GM12875 (cell line): ENCODE measurements at regions not wholly inside any gene's neighbourhood (a gene's known extent, or its start where the extent isn't known, plus 50 kb on each side); places are given as distances from the start of the nearest gene placed in this dataset.

Experiments used
- H3K4me3 ChIP-seq: one replicate; pipeline ENCODE4 v1.5.1; 2011; ENCODE audit warnings: low read depth, low read length, control low read depth
- TF ChIP-seq, protein P1 (sequence below): IDR thresholded peaks from 2 replicates; pipeline ENCODE4 v1.5.1; 2011; ENCODE audit warnings: low read depth, mild to moderate bottlenecking, control low read depth, inconsistent platforms, low read length, moderate library complexity, borderline replicate concordance; ENCODE audit not compliant: insufficient read depth

DNA sequence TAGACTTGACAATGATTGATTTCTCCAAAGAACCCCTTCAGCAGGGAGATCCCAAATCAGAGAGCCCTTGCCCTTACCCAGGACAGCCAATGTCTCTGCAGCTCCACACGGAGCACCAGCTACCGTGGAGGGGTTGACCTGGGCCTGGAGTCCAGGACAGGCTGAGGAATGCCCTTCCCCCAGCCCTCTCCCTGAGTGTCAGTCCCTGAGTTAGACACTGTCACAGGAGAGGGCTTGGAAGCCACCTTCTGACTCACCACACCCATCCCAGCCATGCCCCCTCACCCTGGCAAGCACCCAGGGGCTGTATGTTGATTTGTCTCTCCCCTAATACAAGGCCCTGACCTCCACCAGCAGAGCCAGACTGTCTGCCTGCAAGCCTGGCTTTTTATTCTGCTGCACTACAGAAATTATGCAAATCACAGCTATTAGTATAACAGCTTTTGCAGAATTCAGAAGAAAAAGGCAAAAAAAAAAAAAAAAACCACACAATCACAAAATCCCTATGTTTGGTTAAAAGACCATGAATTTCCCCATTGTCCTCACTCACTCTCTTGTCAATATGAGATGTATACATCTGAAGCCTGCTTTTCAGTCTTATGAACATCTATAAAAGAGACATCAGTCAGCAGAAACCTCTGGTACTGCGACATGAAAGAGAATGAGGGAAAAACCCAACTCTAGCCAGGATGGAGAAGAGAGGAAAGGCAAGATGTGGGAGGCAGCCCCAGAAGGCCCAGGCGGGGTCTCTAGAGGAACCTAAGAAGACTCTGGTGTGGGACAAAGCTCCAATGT is 240.7 kb downstream of the UQCRFS1 start:
- TF ChIP-seq, protein P1, sequence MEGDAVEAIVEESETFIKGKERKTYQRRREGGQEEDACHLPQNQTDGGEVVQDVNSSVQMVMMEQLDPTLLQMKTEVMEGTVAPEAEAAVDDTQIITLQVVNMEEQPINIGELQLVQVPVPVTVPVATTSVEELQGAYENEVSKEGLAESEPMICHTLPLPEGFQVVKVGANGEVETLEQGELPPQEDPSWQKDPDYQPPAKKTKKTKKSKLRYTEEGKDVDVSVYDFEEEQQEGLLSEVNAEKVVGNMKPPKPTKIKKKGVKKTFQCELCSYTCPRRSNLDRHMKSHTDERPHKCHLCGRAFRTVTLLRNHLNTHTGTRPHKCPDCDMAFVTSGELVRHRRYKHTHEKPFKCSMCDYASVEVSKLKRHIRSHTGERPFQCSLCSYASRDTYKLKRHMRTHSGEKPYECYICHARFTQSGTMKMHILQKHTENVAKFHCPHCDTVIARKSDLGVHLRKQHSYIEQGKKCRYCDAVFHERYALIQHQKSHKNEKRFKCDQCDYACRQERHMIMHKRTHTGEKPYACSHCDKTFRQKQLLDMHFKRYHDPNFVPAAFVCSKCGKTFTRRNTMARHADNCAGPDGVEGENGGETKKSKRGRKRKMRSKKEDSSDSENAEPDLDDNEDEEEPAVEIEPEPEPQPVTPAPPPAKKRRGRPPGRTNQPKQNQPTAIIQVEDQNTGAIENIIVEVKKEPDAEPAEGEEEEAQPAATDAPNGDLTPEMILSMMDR = no peak
- no peak overlapping the region for H3K4me3 ChIP-seq

DNA sequence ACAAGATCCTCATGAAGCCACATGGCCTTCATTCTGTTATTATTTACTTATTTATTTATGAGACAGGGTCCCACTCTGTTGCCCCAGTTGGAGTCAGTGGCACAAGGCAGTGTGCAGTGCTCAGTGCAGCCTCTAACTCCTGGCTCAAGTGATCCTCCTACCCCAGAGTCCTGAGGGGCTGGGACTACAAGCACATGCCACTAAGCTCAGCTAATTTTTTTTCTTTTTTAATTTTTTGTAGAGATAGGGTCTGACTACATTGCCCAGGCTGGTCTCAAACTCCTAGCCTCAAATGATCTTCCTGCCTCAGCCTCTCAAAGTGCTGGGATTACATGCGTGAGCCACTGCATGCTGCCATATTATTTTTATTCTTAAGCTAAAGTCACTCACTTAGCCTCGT is 241.4 kb downstream of the UQCRFS1 start:
- no peak overlapping the region for H3K4me3 ChIP-seq
- TF ChIP-seq, protein P1 = no peak

DNA sequence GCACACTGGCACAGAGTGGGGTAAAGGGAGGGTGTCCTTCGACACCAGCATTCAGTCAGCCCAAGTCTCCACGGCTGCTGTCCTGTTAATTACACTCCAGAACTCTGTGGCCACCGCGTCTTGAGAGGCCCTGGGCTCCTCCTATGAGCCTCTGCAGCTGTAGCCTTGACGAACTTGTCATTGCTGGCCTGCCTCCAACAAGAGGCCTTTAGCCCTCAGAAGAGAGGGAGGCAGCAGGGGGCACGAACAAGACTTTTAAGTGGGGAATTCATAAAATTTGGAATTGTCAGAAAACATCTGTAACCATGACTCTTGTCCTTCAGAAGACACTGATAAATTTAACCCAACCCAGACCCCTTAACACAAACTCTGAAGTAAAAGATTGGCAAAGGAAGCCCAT is 241.9 kb downstream of the UQCRFS1 start:
- TF ChIP-seq, protein P1 = no peak
- no peak overlapping the region for H3K4me3 ChIP-seq

DNA sequence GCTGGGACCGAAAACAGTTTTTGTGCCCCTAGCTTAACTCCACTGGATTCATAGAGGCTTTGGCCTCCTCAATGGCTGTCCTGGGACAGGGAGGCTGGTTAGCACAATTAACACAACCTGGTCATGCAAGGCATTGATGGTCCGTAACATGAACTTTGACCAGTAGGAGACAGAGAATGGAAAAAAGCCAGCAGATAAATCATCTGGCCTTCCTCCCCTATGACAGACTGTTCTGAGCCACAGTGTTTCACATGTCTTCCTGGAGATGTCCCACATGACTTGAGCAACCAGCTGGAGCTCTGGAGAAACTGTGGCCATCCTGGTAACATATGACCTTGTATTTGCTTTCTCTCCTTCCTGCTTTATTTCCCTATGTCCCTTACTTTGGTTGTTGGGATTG is 244.2 kb downstream of the UQCRFS1 start:
- H3K4me3 ChIP-seq = no peak overlapping the region
- TF ChIP-seq, protein P1 = no peak

DNA sequence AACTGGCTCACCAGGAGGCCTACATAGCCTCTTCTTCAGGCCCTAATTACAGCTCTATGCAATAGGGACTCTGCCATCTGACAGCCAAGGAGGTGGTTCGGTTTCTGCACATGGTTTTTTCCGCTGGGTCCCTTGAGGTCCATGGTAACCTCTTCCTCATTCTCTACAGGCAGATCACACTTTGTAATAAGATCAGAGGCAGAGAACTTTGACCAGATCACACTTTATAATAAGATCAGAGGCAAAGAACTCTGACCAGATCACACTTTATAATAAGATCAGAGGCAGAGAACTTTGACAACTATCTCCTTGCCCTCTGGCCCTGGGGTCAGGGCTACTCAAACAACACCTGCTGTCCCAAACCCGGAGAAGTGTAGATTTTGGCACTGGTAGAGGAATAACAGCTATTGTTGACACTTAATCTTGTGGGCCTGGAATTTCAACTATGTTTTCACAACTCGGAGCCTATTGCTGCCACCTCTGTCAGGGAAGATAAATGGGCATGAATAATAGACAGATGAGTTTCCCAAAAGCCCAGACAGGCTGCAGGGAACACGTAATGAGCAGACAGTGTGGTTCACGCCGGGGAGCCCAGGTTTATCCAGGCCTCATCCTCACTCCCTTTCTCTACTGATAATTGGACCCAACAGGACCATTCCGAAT is 246.1 kb downstream of the UQCRFS1 start:
- no peak overlapping the region for H3K4me3 ChIP-seq
- TF ChIP-seq, protein P1 = no peak

DNA sequence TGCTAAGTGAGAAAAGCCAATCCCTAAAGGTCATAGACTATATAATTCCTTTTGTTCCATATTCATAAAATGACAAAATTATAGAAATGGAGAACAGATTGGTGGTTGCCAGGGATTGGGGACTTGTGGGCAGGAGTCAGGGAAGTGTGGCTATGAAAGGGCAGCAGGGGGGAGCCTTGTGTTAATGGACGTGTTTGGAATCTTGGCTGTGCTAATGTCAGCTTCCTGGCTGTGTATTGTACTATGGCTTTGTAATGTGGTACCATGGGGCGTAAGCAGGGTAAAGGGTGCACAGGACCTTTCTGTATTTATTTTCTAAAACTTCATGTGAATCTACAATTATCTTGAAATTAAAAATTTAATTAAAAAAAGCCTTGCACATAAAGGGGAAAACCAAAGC is 248.5 kb downstream of the UQCRFS1 start:
- no peak overlapping the region for H3K4me3 ChIP-seq
- TF ChIP-seq, protein P1 = no peak

DNA sequence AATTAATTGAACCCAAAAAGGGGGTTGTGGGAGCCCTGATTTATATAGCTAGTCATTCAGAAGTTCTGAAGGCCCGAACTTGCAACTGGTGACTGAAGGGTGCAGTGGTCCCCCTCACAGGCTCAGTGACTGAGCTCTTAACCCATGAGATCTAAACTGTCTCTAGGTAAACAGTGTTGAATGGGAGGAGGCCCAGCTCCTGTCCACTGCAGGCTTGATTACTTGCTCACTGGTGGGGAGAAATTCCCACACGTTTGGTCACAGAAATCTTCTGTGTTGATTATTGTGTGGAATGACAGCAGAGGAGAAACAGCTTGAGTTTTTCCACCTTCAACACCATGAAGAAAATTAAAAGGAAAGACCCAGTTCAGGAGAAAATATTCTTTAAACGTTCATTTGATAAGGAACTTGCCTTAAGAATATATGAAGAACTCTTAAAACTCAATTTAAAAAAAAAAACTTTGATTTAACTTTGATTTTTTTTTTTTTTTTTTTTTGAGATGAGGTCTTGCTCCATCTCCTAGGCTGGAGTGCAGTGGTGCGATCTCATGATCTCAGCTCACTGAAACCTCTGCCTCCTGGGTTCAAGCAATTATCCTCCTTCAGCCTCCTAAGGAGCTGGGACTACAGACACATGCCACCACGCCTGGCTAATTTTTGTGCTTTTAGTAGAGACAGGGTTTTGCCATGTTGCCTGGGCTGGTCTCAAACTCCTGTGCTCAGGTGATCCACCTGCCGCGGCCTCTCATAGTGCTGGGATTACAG is 249.3 kb downstream of the UQCRFS1 start:
- TF ChIP-seq, protein P1 = no peak
- no peak overlapping the region for H3K4me3 ChIP-seq
